Large intestine (tissue), 3 donors: ENCODE measurements at regions not wholly inside any gene's neighbourhood (a gene's known extent, or its start where the extent isn't known, plus 50 kb on each side); places are given as distances from the start of the nearest gene placed in this dataset.

Experiments used
- DNase-seq, 2 donors: peaks; one replicate each; pipeline versions ENCODE4 v3.0.0 to v3.0.0-alpha.2; 2013
- H3K27ac ChIP-seq: one replicate; pipeline ENCODE4 v1.5.1; 2013; ENCODE audit warnings: low read length
- H3K27me3 ChIP-seq: 2 replicates; pipeline ENCODE4 v1.6.1; 2013; ENCODE audit warnings: low read length; ENCODE audit not compliant: control insufficient read depth, insufficient read depth
- H3K36me3 ChIP-seq: 2 replicates; pipeline ENCODE4 v1.6.1; 2013; ENCODE audit warnings: low read length; ENCODE audit not compliant: control insufficient read depth, insufficient read depth
- H3K4me1 ChIP-seq: one replicate; pipeline ENCODE4 v1.6.1; 2013; ENCODE audit warnings: low read length; ENCODE audit not compliant: control insufficient read depth, insufficient read depth
- H3K4me3 ChIP-seq: one replicate; pipeline ENCODE4 v1.5.1; 2013; ENCODE audit warnings: low read length
- H3K9me3 ChIP-seq: one replicate; pipeline ENCODE4 v1.6.1; 2013; ENCODE audit warnings: mild to moderate bottlenecking, low read depth, low read length, moderate library complexity; ENCODE audit not compliant: control insufficient read depth
- WGBS: methylation state at CpG from one replicate; pipeline ENCODE4 v1.1.5; 2013; ENCODE audit warnings: low lambda C conversion rate; ENCODE audit not compliant: insufficient coverage; 5-methylcytosine and 5-hydroxymethylcytosine counted together

- whole genome bisulfite sequencing: no CpG with 5 or more reads among the region's 9 CpGs
- H3K9me3 ChIP-seq: no peaks in the 10 kb centered on the region
- peak overlapping the region; percentile 2 for H3K4me3 ChIP-seq
- H3K36me3 ChIP-seq: no peaks in the 10 kb centered on the region
- peak overlapping the region; percentile 92 for H3K27ac ChIP-seq
- H3K27me3 ChIP-seq: no peaks in the 10 kb centered on the region
- peaks cover 20% of the 10 kb centered on the region for H3K4me1 ChIP-seq
- DNase-seq: peak; percentile 86 to 94
Measured at GRCh38 chr7:131225619-131226513, 101.8 kb upstream of the MKLN1 start.

DNA sequence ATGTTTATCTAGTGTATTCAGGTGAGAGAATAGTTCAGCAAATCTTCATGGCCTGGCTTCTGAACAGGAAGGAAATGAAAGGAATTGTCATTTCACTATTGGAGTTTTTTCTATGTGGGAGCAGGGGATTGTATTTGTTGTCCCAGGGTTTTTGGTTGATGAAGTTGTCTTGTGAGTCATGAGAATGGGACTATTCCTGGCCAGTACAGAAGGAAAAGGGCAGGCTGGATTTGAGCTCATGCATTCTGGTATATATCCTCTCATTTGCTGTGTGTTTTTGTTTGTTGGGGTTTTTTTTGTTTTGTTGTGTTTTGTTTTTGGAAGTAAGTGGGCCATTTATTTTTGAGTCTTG lies 101.2 kb upstream of the MKLN1 start:
- Histone ChIP-seq H3K4me3 (peak overlapping the region; percentile 2), H3K36me3 (no peaks in the 10 kb centered on the region), H3K27ac (peak overlapping the region; percentile 92), H3K4me1 (peaks cover 20% of the 10 kb centered on the region), H3K27me3 (no peaks in the 10 kb centered on the region), H3K9me3 (no peaks in the 10 kb centered on the region)
- DNase-seq: no peak

GRCh38 chr7:131231381-131232220 lies 96.1 kb upstream of the MKLN1 start:
- H3K4me3 ChIP-seq: no peak overlapping the region
- H3K4me1 ChIP-seq: peaks cover 4% of the 10 kb centered on the region
- no peaks in the 10 kb centered on the region for H3K9me3 ChIP-seq
- no peaks in the 10 kb centered on the region for H3K36me3 ChIP-seq
- no peak overlapping the region for H3K27ac ChIP-seq
- DNase-seq: no peak
- WGBS: 86% methylated on average over 4 of the region's 10 CpGs
- H3K27me3 ChIP-seq: no peaks in the 10 kb centered on the region

DNA sequence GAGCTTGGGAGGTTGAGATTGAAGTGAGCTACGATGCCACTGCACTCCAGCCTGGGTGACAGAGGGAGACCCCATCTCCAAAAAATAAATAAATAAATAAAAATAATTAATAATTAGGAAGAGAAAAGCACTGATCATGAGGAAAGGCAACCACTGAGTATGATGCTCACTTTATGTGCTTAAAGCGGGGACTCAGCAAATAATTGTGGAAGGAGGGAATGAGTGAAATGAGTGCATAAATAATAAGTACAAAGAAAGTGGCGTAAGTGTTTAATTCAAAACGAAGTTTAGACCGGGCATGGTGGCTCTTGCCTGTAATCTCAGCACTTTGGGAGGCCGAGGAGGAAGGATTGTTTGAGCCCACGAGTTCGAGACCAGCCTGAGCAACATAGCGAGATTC lies 94.9 kb upstream of the MKLN1 start:
- Histone ChIP-seq H3K9me3 (no peaks in the 10 kb centered on the region), H3K27me3 (no peaks in the 10 kb centered on the region), H3K27ac (no peak overlapping the region), H3K4me3 (no peak overlapping the region), H3K4me1 (no peaks in the 10 kb centered on the region), H3K36me3 (no peaks in the 10 kb centered on the region)
- WGBS: 100% methylated on average over 1 of the region's 9 CpGs
- DNase-seq: no peak

GRCh38 chr7:131233193-131233592 lies 94.5 kb upstream of the MKLN1 start:
- H3K36me3 ChIP-seq: no peaks in the 10 kb centered on the region
- no peak overlapping the region for H3K27ac ChIP-seq
- WGBS: 100% methylated on average over 1 of the region's 4 CpGs
- no peaks in the 10 kb centered on the region for H3K27me3 ChIP-seq
- no peaks in the 10 kb centered on the region for H3K4me1 ChIP-seq
- no peaks in the 10 kb centered on the region for H3K9me3 ChIP-seq
- H3K4me3 ChIP-seq: no peak overlapping the region
- DNase-seq: no peak

- 40% methylated on average over 2 of the region's 8 CpGs for WGBS
- no peak overlapping the region for H3K27ac ChIP-seq
- H3K4me1 ChIP-seq: no peaks in the 10 kb centered on the region
- H3K36me3 ChIP-seq: no peaks in the 10 kb centered on the region
- no peak for DNase-seq
- no peaks in the 10 kb centered on the region for H3K27me3 ChIP-seq
- H3K9me3 ChIP-seq: no peaks in the 10 kb centered on the region
- H3K4me3 ChIP-seq: no peak overlapping the region
Measured at GRCh38 chr7:131234719-131235488, 92.8 kb upstream of the MKLN1 start.

- H3K4me3 ChIP-seq: no peak overlapping the region
- no peak overlapping the region for H3K27ac ChIP-seq
- DNase-seq: peak in 1 of 2 donors; percentile 15
- no peaks in the 10 kb centered on the region for H3K4me1 ChIP-seq
- no CpG with 5 or more reads among the region's 13 CpGs for WGBS
- no peaks in the 10 kb centered on the region for H3K9me3 ChIP-seq
- H3K36me3 ChIP-seq: no peaks in the 10 kb centered on the region
- H3K27me3 ChIP-seq: no peaks in the 10 kb centered on the region
Measured at GRCh38 chr7:131235489-131236317, 92.0 kb upstream of the MKLN1 start.

GRCh38 chr7:131236318-131236672 lies 91.4 kb upstream of the MKLN1 start:
- no peaks in the 10 kb centered on the region for H3K36me3 ChIP-seq
- DNase-seq: no peak
- no peak overlapping the region for H3K27ac ChIP-seq
- 60% methylated on average over 1 of the region's 6 CpGs for WGBS
- no peaks in the 10 kb centered on the region for H3K27me3 ChIP-seq
- no peaks in the 10 kb centered on the region for H3K9me3 ChIP-seq
- no peaks in the 10 kb centered on the region for H3K4me1 ChIP-seq
- H3K4me3 ChIP-seq: no peak overlapping the region

- no peaks in the 10 kb centered on the region for H3K4me1 ChIP-seq
- no peaks in the 10 kb centered on the region for H3K27me3 ChIP-seq
- no peaks in the 10 kb centered on the region for H3K9me3 ChIP-seq
- no CpG with 5 or more reads among the region's 2 CpGs for WGBS
- H3K4me3 ChIP-seq: no peak overlapping the region
- peak overlapping the region; percentile 59 for H3K27ac ChIP-seq
- no peaks in the 10 kb centered on the region for H3K36me3 ChIP-seq
- DNase-seq: peak; percentile 42 to 65
Measured at GRCh38 chr7:131238347-131238931, 89.2 kb upstream of the MKLN1 start.
